AG09319 (cell line): ENCODE measurements at regions not wholly inside any gene's neighbourhood (a gene's known extent, or its start where the extent isn't known, plus 50 kb on each side); places are given as distances from the start of the nearest gene placed in this dataset.

ENCODE experiments used
- DNase-seq: peaks from one replicate; pipeline ENCODE4 v3.0.0-alpha.2; 2010; ENCODE audit warnings: low read depth; ENCODE audit errors: extremely low read depth
- TF ChIP-seq, protein P1 (sequence below): IDR thresholded peaks from 2 replicates; pipeline ENCODE4 v1.5.1; 2011; ENCODE audit warnings: low read depth, mild to moderate bottlenecking, inconsistent platforms, low read length, moderate library complexity

DNA sequence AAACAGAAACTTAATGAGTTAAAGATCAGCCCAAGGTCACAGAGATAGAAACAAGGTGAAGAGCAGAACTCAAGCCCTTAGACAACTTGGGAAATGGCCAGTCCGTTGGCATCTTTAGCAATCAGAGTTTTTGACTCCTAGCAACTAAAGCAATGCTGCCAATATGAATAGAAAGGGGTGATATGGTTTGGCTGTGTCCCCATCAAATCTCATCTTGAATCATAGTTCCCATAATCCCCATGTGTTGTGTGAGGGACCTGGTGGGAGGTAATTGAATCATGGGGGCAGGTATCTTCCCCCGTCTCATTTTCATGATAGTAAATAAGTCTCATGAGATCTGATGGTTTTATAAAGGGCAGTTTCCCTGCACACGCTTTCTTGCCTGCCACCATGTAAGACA lies 170.2 kb downstream of the DDX1 start:
- DNase-seq: no peak

DNA sequence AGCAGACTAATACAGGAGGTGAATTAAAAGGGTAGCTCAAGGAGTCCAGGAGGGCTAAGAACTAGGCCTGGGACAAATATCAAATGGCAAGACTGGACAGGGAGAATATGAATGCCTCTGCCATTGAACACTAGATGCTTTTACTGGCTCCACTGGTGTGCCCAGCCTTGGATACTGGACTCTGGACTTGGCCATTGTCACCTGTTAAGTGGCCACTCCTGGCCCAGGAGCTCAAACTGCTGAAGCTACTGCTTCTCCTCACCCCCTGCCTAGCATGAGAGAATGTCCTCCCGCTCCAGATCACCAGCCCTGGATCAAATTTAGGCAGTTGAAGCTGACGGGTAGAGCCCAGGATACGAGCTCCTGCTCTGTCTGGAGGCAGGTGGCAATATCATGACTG lies 170.8 kb downstream of the DDX1 start:
- DNase-seq: no peak
- TF ChIP-seq, protein P1, sequence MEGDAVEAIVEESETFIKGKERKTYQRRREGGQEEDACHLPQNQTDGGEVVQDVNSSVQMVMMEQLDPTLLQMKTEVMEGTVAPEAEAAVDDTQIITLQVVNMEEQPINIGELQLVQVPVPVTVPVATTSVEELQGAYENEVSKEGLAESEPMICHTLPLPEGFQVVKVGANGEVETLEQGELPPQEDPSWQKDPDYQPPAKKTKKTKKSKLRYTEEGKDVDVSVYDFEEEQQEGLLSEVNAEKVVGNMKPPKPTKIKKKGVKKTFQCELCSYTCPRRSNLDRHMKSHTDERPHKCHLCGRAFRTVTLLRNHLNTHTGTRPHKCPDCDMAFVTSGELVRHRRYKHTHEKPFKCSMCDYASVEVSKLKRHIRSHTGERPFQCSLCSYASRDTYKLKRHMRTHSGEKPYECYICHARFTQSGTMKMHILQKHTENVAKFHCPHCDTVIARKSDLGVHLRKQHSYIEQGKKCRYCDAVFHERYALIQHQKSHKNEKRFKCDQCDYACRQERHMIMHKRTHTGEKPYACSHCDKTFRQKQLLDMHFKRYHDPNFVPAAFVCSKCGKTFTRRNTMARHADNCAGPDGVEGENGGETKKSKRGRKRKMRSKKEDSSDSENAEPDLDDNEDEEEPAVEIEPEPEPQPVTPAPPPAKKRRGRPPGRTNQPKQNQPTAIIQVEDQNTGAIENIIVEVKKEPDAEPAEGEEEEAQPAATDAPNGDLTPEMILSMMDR: no peak

More for the DNA sequence above, 170.2 kb downstream of the DDX1 start:
- TF ChIP-seq, protein P1: no peak

DNA sequence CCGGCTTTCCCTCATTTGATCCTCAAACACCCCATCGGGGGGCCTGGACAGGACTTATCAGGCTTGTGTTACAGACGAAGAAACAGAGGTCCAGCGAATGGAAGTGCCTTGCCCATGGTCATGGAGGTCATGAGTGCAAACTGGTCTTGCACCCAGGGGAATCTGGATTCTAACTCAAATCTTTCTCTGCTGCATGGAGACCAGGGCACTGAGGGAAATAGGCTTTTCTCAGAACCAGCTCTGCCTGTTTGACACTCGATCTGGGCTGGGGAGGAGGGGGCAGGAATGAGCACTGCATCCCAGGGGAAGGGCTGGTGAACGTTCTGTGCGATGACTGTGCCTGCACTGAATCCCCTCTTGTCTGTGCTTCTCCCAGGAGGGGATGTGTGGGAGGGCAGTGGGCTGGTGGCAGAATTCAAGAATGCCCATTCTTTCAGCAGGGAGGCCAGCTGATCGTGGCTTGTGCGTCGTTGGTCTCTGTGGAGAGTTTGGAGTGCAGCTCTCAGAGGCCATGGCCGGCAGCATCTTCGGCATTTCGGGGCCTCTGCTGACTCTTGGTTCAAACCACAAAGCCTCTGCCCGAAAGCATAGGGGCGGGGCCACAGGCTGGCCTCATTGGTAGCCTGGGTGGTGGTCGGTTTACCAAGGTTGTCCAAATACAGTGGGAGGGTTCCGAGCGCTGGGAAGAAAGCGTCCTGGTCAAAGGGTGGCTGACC lies 171.6 kb downstream of the DDX1 start:
- no peak for DNase-seq
- TF ChIP-seq, protein P1: no peak

DNA sequence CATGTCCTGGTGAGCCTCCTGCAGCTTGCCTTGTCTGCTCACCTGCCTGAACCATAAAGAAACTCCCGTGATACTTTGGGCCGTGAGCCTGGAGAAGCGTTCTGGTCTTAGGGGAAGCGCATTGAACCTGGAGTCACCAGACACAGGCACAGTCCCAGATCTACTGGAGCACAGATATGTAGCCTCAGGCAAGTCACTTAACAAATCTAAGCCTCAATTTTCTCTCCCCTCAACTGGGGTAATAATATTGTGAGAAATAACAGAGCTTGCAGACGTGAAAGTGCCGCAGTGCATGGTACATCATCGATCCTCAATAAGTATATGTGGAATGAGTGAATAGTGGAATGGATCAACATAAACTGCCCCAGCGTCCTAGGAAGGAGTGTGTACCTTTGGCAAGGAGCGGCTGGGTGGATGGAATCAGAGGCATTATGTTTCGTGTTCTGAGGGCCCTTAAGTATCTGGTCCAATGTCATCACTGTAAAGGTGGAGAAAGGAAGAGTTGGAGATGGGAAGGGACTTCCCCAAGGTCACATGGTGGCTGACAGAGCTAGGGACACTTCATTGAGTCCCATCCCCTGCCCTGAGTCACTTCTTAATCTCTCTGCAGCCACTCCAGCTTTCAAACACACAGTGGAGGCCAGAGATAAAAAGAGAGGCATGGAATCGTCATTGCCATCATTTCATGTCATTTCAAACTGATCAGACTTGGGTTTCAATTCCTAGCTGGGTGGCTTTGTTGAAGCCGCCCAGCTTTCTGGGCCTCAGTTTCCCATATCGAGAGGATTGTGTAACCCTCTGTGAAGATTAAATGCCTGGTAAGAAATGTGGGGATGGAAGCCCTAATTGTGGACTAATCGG lies 172.4 kb downstream of the DDX1 start:
- TF ChIP-seq, protein P1: no peak

DNA sequence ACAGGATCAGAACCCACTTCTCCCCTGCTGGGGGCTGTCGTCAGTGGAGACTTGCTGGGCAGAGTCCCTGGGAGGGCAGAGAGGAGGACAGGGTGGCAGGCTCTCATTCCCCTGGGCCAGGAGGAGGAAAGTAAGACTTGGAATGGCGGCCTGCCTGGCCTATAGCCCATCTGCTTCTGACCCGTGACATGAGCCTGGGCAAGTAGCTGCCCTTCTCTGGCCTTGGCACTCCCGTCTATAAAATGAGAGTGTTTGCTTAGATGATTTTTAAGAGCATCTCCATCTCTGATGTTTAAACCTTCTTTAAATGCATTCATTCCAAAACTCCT lies 173.0 kb downstream of the DDX1 start:
- DNase-seq: no peak
- TF ChIP-seq, protein P1: no peak

More for the DNA sequence above, 172.4 kb downstream of the DDX1 start:
- DNase-seq: no peak

DNA sequence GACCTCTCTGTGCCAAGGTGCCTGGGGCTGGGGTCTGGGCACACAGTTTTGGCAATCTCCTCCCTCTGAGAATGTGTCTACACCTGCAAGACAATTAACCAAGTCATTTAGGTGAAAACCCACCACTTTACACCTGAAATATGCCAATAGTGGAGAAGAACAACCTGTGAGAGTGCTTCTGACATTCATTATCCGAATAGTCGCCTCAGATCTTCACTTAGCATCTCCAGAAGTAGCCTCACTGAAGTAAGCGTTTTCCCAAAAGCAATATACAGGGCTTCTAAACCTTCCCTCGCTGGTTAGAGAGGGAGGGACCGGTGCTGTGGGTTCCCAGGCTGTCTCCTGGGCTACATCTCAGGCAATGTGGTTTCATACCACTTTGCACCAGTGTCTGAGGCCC lies 173.5 kb downstream of the DDX1 start:
- TF ChIP-seq, protein P1: no peak

DNA sequence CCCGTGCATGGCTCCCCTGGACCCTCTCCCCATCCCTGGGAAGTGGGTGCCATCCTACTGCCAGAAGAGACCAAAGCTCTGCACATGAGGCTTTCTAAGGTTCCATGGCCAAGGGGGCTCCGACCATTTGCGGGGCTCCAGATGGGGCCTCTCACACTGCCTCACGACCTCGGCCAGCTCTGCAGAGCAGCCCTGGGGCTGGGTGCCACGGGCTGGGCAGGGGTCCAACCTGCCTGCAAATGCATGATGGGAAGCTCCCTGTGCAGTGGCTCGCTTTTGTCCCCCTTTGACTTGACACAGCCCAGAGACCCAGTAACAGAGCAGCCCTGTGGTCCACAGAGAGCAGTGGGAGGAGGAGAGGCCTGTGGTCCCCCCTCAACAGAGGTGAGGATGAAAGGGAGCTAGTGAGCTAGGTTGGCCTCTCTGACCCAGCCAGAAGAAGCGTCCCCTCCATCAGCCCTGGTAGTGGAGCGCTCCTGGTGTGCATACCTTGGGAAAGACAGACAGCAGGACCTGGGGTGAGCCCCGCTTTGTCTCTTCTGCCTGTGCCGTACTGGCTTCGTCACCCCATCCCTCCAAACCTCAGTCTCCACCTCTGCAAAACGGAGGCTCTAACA lies 174.1 kb downstream of the DDX1 start:
- TF ChIP-seq, protein P1: no peak
- no peak for DNase-seq

More for the DNA sequence above, 173.5 kb downstream of the DDX1 start:
- no peak for DNase-seq
